ENCODE measurements at regions not wholly inside any gene's neighbourhood (a gene's known extent, or its start where the extent isn't known, plus 50 kb on each side); places are given as distances from the start of the nearest gene placed in this dataset.
"Not testable (repeated sequence)": the region's sequence is repeated elsewhere in the genome, so short reads cannot be mapped to it uniquely, and the experiment has no call there.

- H3K4me2 ChIP-seq (ENCODE audit: low read depth, low read length); in situ Hi-C loops (cut with MboI; ENCODE audit: low sequenced_read_pairs); H4K8ac ChIP-seq (ENCODE audit: low read depth in 2 of 2, low read length in 2 of 2); intact Hi-C loops (cut with micrococcal nuclease); H3K9me1 ChIP-seq (ENCODE audit: insufficient read depth, low read length); H2BK120ac ChIP-seq (ENCODE audit: low read depth, low read length); H3K4me1 ChIP-seq (ENCODE audit: control insufficient read depth, insufficient read depth, low read length); H3K36me3 ChIP-seq (ENCODE audit: control insufficient read depth, insufficient read depth, low read length); H3K79me1 ChIP-seq (ENCODE audit: low read depth in 1 of 2, low read length in 2 of 2); H3K23ac ChIP-seq (ENCODE audit: low read depth, low read length); H4K5ac ChIP-seq (ENCODE audit: low read depth, low read length); dilution Hi-C loops (cut with HindIII; ENCODE audit: low sequenced_read_pairs, unreplicated experiment); BruUV-seq (replicated peaks); CTCF ChIA-PET; H3K4me3 ChIP-seq (ENCODE audit: insufficient read depth, low read depth, low read length); H3K56ac ChIP-seq (ENCODE audit: extremely low read depth, insufficient read depth, low read length); H3K27ac ChIP-seq (ENCODE audit: insufficient read depth, low read length); POLR2A ChIA-PET (ENCODE audit: unreplicated experiment); H2AFZ ChIP-seq (replicated peaks; ENCODE audit: low read length, poor library complexity); H2AK5ac ChIP-seq (ENCODE audit: low read depth, low read length); H4K91ac ChIP-seq (ENCODE audit: insufficient read depth, low read depth, low read length); H3K14ac ChIP-seq (replicated peaks; ENCODE audit: low read depth, low read length); H2BK15ac ChIP-seq (ENCODE audit: low read depth, low read length); DNase-seq; ATAC-seq (ENCODE audit: low read depth); H3K27me3 ChIP-seq (ENCODE audit: control insufficient read depth, insufficient read depth, low read length); H3K4ac ChIP-seq (ENCODE audit: low read depth, low read length); H2AK9ac ChIP-seq (replicated peaks; ENCODE audit: low read depth, low read length, poor library complexity); H3K9ac ChIP-seq (ENCODE audit: low read depth, low read length); H2BK20ac ChIP-seq (ENCODE audit: low read depth, low read length); H3K18ac ChIP-seq (ENCODE audit: low read depth, low read length); H4K20me1 ChIP-seq (ENCODE audit: insufficient read depth, low read length); H2BK5ac ChIP-seq (ENCODE audit: low read depth, low read length, poor library complexity, severe bottlenecking): not testable (repeated sequence)
- 62% methylated on average over 17 of the region's 17 CpGs; no CpG with 5 or more reads in 1 of the 2 experiments for WGBS, 2 experiments (ENCODE audit: extremely low coverage in 2 of 2, insufficient read length in 1 of 2)
- peaks cover 37% of the 10 kb centered on the region for H3K9me3 ChIP-seq (ENCODE audit: control insufficient read depth, insufficient read depth, low read length)
Measured at GRCh38 chr15:20244792-20245191, 296.8 kb downstream of the GOLGA6L6 start.

GRCh38 chr15:20243486-20244240 lies 297.9 kb downstream of the GOLGA6L6 start:
- CTCF ChIA-PET; H2AK5ac ChIP-seq (ENCODE audit: low read depth, low read length); H3K79me1 ChIP-seq (ENCODE audit: low read depth in 1 of 2, low read length in 2 of 2); POLR2A ChIA-PET (ENCODE audit: unreplicated experiment); H2BK5ac ChIP-seq (ENCODE audit: low read depth, low read length, poor library complexity, severe bottlenecking); H4K5ac ChIP-seq (ENCODE audit: low read depth, low read length); H2AFZ ChIP-seq (replicated peaks; ENCODE audit: low read length, poor library complexity); H3K36me3 ChIP-seq (ENCODE audit: control insufficient read depth, insufficient read depth, low read length); in situ Hi-C loops (cut with MboI; ENCODE audit: low sequenced_read_pairs); H3K4me1 ChIP-seq (ENCODE audit: control insufficient read depth, insufficient read depth, low read length); H4K20me1 ChIP-seq (ENCODE audit: insufficient read depth, low read length); dilution Hi-C loops (cut with HindIII; ENCODE audit: low sequenced_read_pairs, unreplicated experiment); H3K4me3 ChIP-seq (ENCODE audit: insufficient read depth, low read depth, low read length); H2AK9ac ChIP-seq (replicated peaks; ENCODE audit: low read depth, low read length, poor library complexity); H3K4ac ChIP-seq (ENCODE audit: low read depth, low read length); H3K9ac ChIP-seq (ENCODE audit: low read depth, low read length); H2BK120ac ChIP-seq (ENCODE audit: low read depth, low read length); H2BK20ac ChIP-seq (ENCODE audit: low read depth, low read length); BruUV-seq (replicated peaks); H4K8ac ChIP-seq (ENCODE audit: low read depth in 2 of 2, low read length in 2 of 2); H3K27me3 ChIP-seq (ENCODE audit: control insufficient read depth, insufficient read depth, low read length); ATAC-seq (ENCODE audit: low read depth); H3K56ac ChIP-seq (ENCODE audit: extremely low read depth, insufficient read depth, low read length); DNase-seq; H2BK15ac ChIP-seq (ENCODE audit: low read depth, low read length); H3K4me2 ChIP-seq (ENCODE audit: low read depth, low read length); H3K14ac ChIP-seq (replicated peaks; ENCODE audit: low read depth, low read length); H3K27ac ChIP-seq (ENCODE audit: insufficient read depth, low read length); intact Hi-C loops (cut with micrococcal nuclease); H4K91ac ChIP-seq (ENCODE audit: insufficient read depth, low read depth, low read length); H3K18ac ChIP-seq (ENCODE audit: low read depth, low read length); H3K9me1 ChIP-seq (ENCODE audit: insufficient read depth, low read length); H3K23ac ChIP-seq (ENCODE audit: low read depth, low read length): not testable (repeated sequence)
- H3K9me3 ChIP-seq (ENCODE audit: control insufficient read depth, insufficient read depth, low read length) = peaks cover 36% of the 10 kb centered on the region
- no CpG with 5 or more reads among the region's 12 CpGs for WGBS, 2 experiments (ENCODE audit: extremely low coverage in 2 of 2, insufficient read length in 1 of 2)
